ENCODE measurements at regions not wholly inside any gene's neighbourhood (a gene's known extent, or its start where the extent isn't known, plus 50 kb on each side); places are given as distances from the start of the nearest gene placed in this dataset.

DNA sequence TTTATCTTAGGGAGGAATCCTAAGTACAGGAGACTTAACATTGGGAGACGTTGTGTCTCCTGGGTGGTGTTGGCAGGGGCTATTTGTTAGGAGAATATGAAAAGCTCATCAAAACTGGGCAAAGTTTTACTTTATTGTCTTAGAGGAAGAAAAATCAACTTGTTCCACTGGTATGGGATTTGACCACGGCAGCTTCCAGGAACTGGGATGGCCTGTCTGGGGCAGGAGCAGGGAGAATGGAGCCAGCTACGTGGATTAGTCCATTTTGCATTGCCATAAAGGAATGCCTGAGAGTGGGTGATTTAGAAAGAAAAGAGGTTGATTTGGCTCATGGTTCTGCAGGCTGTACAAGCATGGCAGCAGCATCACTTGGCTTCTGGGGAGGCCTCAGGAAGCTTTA, 198.4 kb downstream of the ADAMTS15 start:
- TF ChIP-seq POLR2AphosphoS5 (IDR thresholded peaks at IDR 0.05; ENCODE audit: borderline replicate concordance, low read depth, low read length) (no peak), EZH2 (IDR thresholded peaks at IDR 0.05) (no peak), FOXP2 (optimal IDR thresholded peaks at IDR 0.05; ENCODE audit: control extremely low read depth, extremely low read length, insufficient read depth) (no peak)
